H7 (cell line): ENCODE measurements at regions not wholly inside any gene's neighbourhood (a gene's known extent, or its start where the extent isn't known, plus 50 kb on each side); places are given as distances from the start of the nearest gene placed in this dataset.
A peak's percentile ranks its signal among the peaks of the same experiment; 100 is the strongest.

Experiments used
- DNase-seq: peaks from one replicate; pipeline ENCODE4 v3.0.0; 2012
- H3K27me3 ChIP-seq: 2 replicates; pipeline ENCODE4 v1.6.0; 2011; ENCODE audit warnings: mild to moderate bottlenecking, low read length; ENCODE audit not compliant: control insufficient read depth, insufficient read depth
- H3K36me3 ChIP-seq: replicated peaks from 2 replicates; pipeline ENCODE4 v1.5.1; 2011; ENCODE audit warnings: low read length; ENCODE audit not compliant: control insufficient read depth, insufficient read depth
- H3K4me3 ChIP-seq: 2 replicates; pipeline ENCODE4 v1.5.1; 2011; ENCODE audit warnings: low read depth, mild to moderate bottlenecking, control low read depth, low read length, moderate library complexity; ENCODE audit not compliant: insufficient read depth

DNA sequence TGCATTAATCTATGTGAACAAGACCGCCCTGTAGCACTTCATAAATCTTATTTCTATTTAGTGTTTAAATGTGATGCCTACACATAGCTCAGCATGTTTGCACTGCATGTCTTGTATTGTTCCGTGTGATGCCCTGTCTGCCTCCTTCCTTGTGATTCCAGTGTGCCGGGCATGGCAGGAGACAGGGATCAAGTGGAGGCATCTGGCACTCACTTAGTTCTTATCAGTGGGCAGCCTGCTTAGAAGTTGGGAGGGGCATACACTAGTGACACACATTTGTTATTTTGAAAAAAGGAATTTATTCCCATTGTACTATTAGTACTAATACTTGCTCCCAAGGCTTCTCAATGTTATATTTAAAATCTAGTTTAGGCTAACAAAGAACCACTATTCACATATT is 176.4 kb downstream of the KCNA5 start:
- H3K4me3 ChIP-seq = no peak overlapping the region
- no peaks in the 10 kb centered on the region for H3K36me3 ChIP-seq
- peaks cover 10% of the 10 kb centered on the region for H3K27me3 ChIP-seq
- no peak for DNase-seq

GRCh38 chr12:5220835-5221234 is 177.2 kb downstream of the KCNA5 start:
- no peak overlapping the region for H3K4me3 ChIP-seq
- peaks cover 10% of the 10 kb centered on the region for H3K27me3 ChIP-seq
- H3K36me3 ChIP-seq = no peaks in the 10 kb centered on the region
- no peak for DNase-seq

- H3K27me3 ChIP-seq = peaks cover 10% of the 10 kb centered on the region
- no peaks in the 10 kb centered on the region for H3K36me3 ChIP-seq
- no peak overlapping the region for H3K4me3 ChIP-seq
- peak; percentile 71 for DNase-seq
Observed at GRCh38 chr12:5222011-5222461, 178.4 kb downstream of the KCNA5 start.

DNA sequence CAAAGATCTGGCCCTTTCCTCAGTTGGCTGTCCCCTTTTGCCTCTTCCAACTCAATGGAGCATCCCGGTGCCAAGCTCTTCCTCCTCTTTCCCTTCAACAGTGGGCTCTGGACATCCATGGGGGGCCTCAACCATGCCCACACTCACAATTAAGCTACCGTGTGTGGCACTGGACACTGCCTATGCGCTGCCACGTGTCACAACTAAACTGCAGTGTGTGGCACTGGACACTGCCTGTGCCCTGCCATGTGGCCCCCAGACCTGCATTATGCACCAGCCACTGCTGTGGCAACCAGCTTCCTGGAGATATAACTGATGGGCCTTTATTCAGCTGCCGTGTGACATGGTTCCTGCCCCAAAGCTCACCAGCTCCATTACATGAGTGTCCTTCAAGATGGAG is 179.1 kb downstream of the KCNA5 start:
- Histone ChIP-seq H3K27me3 (peaks cover 10% of the 10 kb centered on the region), H3K36me3 (no peaks in the 10 kb centered on the region), H3K4me3 (no peak overlapping the region)
- no peak for DNase-seq

DNA sequence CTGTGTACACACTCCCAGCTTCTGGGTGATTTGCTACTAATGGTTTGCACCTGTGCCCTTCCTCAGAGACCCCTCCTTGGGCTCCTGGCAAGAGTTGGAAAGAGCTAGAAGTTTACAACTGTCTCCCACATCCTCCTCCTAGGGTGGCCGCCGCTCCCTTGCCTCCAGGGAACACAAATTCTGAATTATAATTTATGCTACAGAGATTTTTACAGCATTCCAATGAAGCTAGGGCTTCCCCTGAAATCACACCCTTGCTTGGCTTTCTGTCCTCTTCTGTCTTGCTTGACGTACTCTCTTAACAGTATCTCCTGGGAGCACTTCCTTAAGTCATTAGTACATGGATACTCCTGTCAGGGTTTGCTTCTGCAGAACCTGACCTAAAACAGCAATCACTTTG is 180.2 kb downstream of the KCNA5 start:
- H3K4me3 ChIP-seq = no peak overlapping the region
- no peak for DNase-seq
- peaks cover 10% of the 10 kb centered on the region for H3K27me3 ChIP-seq
- no peaks in the 10 kb centered on the region for H3K36me3 ChIP-seq

GRCh38 chr12:5226581-5226980 is 182.9 kb downstream of the KCNA5 start:
- no peak for DNase-seq
- Histone ChIP-seq H3K36me3 (no peaks in the 10 kb centered on the region; the same call in 1 of the 2 replicates), H3K27me3 (peaks cover 10% of the 10 kb centered on the region), H3K4me3 (no peak overlapping the region)

GRCh38 chr12:5227708-5228373 is 184.2 kb downstream of the KCNA5 start:
- H3K4me3 ChIP-seq = no peak overlapping the region
- peaks cover 6% of the 10 kb centered on the region for H3K27me3 ChIP-seq
- no peak for DNase-seq
- H3K36me3 ChIP-seq = no peaks in the 10 kb centered on the region; the same call in 1 of the 2 replicates

DNA sequence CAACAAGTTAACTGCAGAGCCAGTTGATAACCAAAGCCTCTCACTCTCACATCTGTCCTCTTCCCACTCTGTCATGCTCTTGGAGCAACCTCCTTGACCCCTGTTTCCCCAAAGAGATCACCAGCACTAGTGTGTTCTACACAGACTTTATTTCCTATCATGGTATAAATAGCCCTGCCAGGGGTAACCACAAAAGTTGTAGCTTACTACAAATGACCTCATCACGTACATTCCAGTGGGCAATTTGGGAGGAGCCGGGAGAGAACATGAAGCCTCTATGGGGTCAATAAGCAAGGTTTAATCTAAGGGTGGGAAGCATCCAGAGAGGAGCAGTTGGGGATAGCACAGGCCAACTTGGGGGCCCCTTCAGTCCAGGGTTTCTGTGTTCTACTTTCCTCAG is 186.5 kb downstream of the KCNA5 start:
- no peaks in the 10 kb centered on the region; the same call in 1 of the 2 replicates for H3K36me3 ChIP-seq
- no peak for DNase-seq
- no peaks in the 10 kb centered on the region; the same call in 1 of the 2 replicates for H3K27me3 ChIP-seq

GRCh38 chr12:5230861-5231260 is 187.2 kb downstream of the KCNA5 start:
- Histone ChIP-seq H3K4me3 (no peak overlapping the region), H3K36me3 (no peaks in the 10 kb centered on the region; the same call in 1 of the 2 replicates), H3K27me3 (no peaks in the 10 kb centered on the region)
- DNase-seq = no peak

More for the DNA sequence above, 186.5 kb downstream of the KCNA5 start:
- no peak overlapping the region for H3K4me3 ChIP-seq

DNA sequence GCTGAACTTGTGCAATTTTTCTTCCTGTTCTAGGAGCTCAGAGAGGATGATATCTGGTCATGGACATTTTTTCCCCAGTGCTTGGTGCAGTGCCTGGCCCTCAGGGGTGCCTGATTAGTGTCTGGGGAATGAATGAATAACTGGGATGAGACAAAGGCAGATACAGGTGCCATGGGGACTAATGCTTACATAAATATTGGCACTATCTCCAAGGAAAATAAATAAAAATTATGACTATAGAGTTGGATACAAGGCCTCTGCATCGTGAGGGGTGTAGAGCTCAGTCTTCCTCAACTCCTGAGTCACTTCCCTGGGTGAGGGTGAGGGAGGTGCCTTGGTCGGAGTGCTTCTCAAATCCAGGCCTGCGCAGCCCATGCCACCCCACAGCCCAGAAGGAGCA is 188.6 kb downstream of the KCNA5 start:
- no peaks in the 10 kb centered on the region; the same call in 1 of the 2 replicates for H3K36me3 ChIP-seq
- no peak for DNase-seq
- H3K4me3 ChIP-seq = no peak overlapping the region
- H3K27me3 ChIP-seq = no peaks in the 10 kb centered on the region

- H3K27me3 ChIP-seq = no peaks in the 10 kb centered on the region
- H3K4me3 ChIP-seq = no peak overlapping the region
- H3K36me3 ChIP-seq = no peaks in the 10 kb centered on the region; the same call in 1 of the 2 replicates
- peak; percentile 19 for DNase-seq
Observed at GRCh38 chr12:5232826-5233500, 189.3 kb downstream of the KCNA5 start.

- no peaks in the 10 kb centered on the region for H3K36me3 ChIP-seq
- DNase-seq = no peak
- no peaks in the 10 kb centered on the region for H3K27me3 ChIP-seq
- no peak overlapping the region for H3K4me3 ChIP-seq
Observed at GRCh38 chr12:5236022-5236640, 192.5 kb downstream of the KCNA5 start.

DNA sequence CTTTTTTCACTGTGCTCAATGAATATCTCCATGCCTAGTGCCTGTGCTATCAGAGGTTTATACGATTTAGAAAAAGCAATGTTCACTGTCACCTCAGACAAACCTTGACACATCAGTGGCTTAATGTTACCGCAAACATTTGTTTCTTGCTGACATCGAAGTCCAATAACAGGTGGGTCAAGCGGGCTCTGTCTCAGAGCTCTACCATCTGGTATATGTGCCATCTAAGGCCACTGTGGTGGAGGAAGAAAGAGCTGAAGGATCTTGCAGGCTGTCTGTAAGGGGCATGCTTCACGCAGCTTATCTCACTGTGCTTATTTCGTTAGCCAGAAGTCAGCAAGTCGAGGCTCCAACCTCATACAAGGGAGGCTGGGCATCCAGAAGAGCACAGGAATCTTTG is 189.5 kb upstream of the NTF3 start:
- Histone ChIP-seq H3K36me3 (no peaks in the 10 kb centered on the region), H3K27me3 (no peaks in the 10 kb centered on the region; the same call in 1 of the 2 replicates), H3K4me3 (no peak overlapping the region)
- no peak for DNase-seq

- no peaks in the 10 kb centered on the region; the same call in 1 of the 2 replicates for H3K27me3 ChIP-seq
- no peaks in the 10 kb centered on the region for H3K36me3 ChIP-seq
- no peak for DNase-seq
Observed at GRCh38 chr12:5243014-5243413, 188.9 kb upstream of the NTF3 start.

DNA sequence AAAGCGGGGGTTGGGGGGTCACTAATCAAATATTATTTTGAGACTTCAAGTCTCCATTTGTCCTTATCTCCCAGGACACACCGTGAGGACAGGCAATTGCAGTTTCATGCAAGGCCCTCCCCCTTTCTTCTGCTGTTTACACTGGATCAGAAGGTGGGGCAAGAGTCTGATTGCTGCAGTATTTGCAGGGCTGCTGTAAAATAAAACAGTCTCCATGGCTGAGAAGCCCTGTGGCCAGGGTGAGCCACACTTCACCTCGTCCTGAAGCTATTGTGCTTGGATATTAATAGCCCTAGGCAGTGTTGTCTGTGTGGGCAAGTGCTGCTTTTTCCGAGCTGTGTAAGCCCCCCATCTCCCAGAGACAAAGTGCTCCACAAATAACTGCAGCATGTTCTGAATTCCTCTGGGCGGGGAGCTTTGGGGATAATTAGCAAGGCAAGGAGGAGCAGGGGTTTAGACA is 187.4 kb upstream of the NTF3 start:
- no peak for DNase-seq
- H3K36me3 ChIP-seq = no peaks in the 10 kb centered on the region

More at GRCh38 chr12:5243014-5243413, 188.9 kb upstream of the NTF3 start:
- H3K4me3 ChIP-seq = no peak overlapping the region

More for the DNA sequence above, 187.4 kb upstream of the NTF3 start:
- H3K4me3 ChIP-seq = no peak overlapping the region
- no peaks in the 10 kb centered on the region; the same call in 1 of the 2 replicates for H3K27me3 ChIP-seq
